ENCODE measurements at regions not wholly inside any gene's neighbourhood (a gene's known extent, or its start where the extent isn't known, plus 50 kb on each side); places are given as distances from the start of the nearest gene placed in this dataset.
A peak's percentile ranks its signal among the peaks of the same experiment; 100 is the strongest.

- no peak for DNase-seq (ENCODE audit: low spot score)
Measured at GRCh38 chr18:75588412-75588811, 160.9 kb upstream of the SMIM21 start.

GRCh38 chr18:75587131-75587530, 159.6 kb upstream of the SMIM21 start:
- no peak for DNase-seq (ENCODE audit: low spot score)

GRCh38 chr18:75586130-75586889, 158.8 kb upstream of the SMIM21 start:
- peak; percentile 53 for DNase-seq (ENCODE audit: low spot score)

- DNase-seq (ENCODE audit: low spot score) = no peak
Measured at GRCh38 chr18:75582940-75583339, 155.4 kb upstream of the SMIM21 start.

GRCh38 chr18:75582406-75582821, 154.9 kb upstream of the SMIM21 start:
- no peak for DNase-seq (ENCODE audit: low spot score)

- no peak for DNase-seq (ENCODE audit: low spot score)
Measured at GRCh38 chr18:75581336-75582131, 154.0 kb upstream of the SMIM21 start.

- no peak for DNase-seq (ENCODE audit: low spot score)
Measured at GRCh38 chr18:75574187-75574586, 146.7 kb upstream of the SMIM21 start.

GRCh38 chr18:75563150-75563549, 135.6 kb upstream of the SMIM21 start:
- DNase-seq (ENCODE audit: low spot score) = no peak

- DNase-seq (ENCODE audit: low spot score) = no peak
Measured at GRCh38 chr18:75562216-75562615, 134.7 kb upstream of the SMIM21 start.

GRCh38 chr18:75558790-75559189, 131.3 kb upstream of the SMIM21 start:
- DNase-seq (ENCODE audit: low spot score) = no peak

- DNase-seq (ENCODE audit: low spot score) = no peak
Measured at GRCh38 chr18:75556841-75557240, 129.3 kb upstream of the SMIM21 start.

- DNase-seq (ENCODE audit: low spot score) = no peak
Measured at GRCh38 chr18:75554644-75555185, 127.2 kb upstream of the SMIM21 start.

GRCh38 chr18:75554176-75554575, 126.7 kb upstream of the SMIM21 start:
- no peak for DNase-seq (ENCODE audit: low spot score)

GRCh38 chr18:75553021-75553420, 125.5 kb upstream of the SMIM21 start:
- DNase-seq (ENCODE audit: low spot score) = no peak

- peak; percentile 64 for DNase-seq (ENCODE audit: low spot score)
Measured at GRCh38 chr18:75551071-75551470, 123.6 kb upstream of the SMIM21 start.

- peak; percentile 33 for DNase-seq (ENCODE audit: low spot score)
Measured at GRCh38 chr18:75548353-75548905, 120.9 kb upstream of the SMIM21 start.

- no peak for DNase-seq (ENCODE audit: low spot score)
Measured at GRCh38 chr18:75546964-75547363, 119.5 kb upstream of the SMIM21 start.

GRCh38 chr18:75545189-75545588, 117.7 kb upstream of the SMIM21 start:
- no peak for DNase-seq (ENCODE audit: low spot score)

GRCh38 chr18:75544496-75544895, 117.0 kb upstream of the SMIM21 start:
- no peak for DNase-seq (ENCODE audit: low spot score)

GRCh38 chr18:75544051-75544481, 116.6 kb upstream of the SMIM21 start:
- no peak for DNase-seq (ENCODE audit: low spot score)

- DNase-seq (ENCODE audit: low spot score) = no peak
Measured at GRCh38 chr18:75538727-75539126, 111.2 kb upstream of the SMIM21 start.

- no peak for DNase-seq (ENCODE audit: low spot score)
Measured at GRCh38 chr18:75533950-75534349, 106.4 kb upstream of the SMIM21 start.

- no peak for DNase-seq (ENCODE audit: low spot score)
Measured at GRCh38 chr18:75533209-75533608, 105.7 kb upstream of the SMIM21 start.

Measured in Ammon's horn (tissue), 1 donor.